Spinal cord (tissue), 9 donors: ENCODE measurements at regions not wholly inside any gene's neighbourhood (a gene's known extent, or its start where the extent isn't known, plus 50 kb on each side); places are given as distances from the start of the nearest gene placed in this dataset.

ENCODE experiments used
- DNase-seq, 6 donors: peaks; one replicate each; pipeline versions ENCODE4 v3.0.0 to v3.0.0-alpha.2; 2013 to 2015; ENCODE audit warnings: low spot score in 6 of 6, low read depth in 4 of 6
- H3K27ac ChIP-seq: one replicate; pipeline ENCODE4 v1.5.1; 2013; ENCODE audit warnings: low read depth, low read length, control low read depth
- H3K27me3 ChIP-seq: one replicate; pipeline ENCODE4 v1.6.1; 2013; ENCODE audit warnings: low read length; ENCODE audit not compliant: control insufficient read depth, insufficient read depth
- H3K36me3 ChIP-seq: one replicate; pipeline ENCODE4 v1.6.1; 2013; ENCODE audit warnings: low read length; ENCODE audit not compliant: control insufficient read depth, insufficient read depth
- H3K4me1 ChIP-seq: one replicate; pipeline ENCODE4 v1.6.1; 2013; ENCODE audit warnings: low read length; ENCODE audit not compliant: control insufficient read depth, insufficient read depth
- H3K4me3 ChIP-seq: one replicate; pipeline ENCODE4 v1.5.1; 2013; ENCODE audit warnings: low read depth, low read length, control low read depth
- H3K9me3 ChIP-seq: one replicate; pipeline ENCODE4 v1.6.1; 2013; ENCODE audit warnings: low read length; ENCODE audit not compliant: control insufficient read depth, insufficient read depth
- WGBS: methylation state at CpG from one replicate; pipeline ENCODE4 v1.1.5; 2013; ENCODE audit warnings: missing lambda C conversion rate; ENCODE audit not compliant: insufficient coverage; 5-methylcytosine and 5-hydroxymethylcytosine counted together
- donor health status: healthy.

DNA sequence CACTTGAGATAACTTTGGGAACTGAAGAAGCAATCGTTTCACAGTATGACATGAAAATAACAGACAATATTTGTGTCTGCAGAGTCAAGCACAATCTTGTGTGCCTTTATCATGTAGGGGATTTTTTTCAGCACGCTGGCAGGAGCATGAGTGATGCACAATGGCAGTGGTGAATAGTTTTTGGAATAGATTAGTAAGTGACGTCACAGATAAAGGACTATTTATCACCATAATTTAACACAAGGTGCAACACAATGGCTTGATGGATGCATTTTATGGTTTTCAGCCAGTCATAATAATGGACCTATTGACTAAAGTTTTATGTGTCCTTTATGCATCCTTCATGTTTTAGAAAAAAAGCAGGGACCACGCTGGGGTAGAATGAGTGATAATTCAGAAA is 559.8 kb upstream of the FANCL start:
- 33% methylated on average over 1 of the region's 4 CpGs for WGBS
- Histone ChIP-seq H3K9me3 (no peaks in the 10 kb centered on the region), H3K4me3 (no peak overlapping the region), H3K36me3 (no peaks in the 10 kb centered on the region), H3K27me3 (no peaks in the 10 kb centered on the region), H3K27ac (no peak overlapping the region), H3K4me1 (no peaks in the 10 kb centered on the region)
- peak in 1 of 6 donors; percentile 47 for DNase-seq

DNA sequence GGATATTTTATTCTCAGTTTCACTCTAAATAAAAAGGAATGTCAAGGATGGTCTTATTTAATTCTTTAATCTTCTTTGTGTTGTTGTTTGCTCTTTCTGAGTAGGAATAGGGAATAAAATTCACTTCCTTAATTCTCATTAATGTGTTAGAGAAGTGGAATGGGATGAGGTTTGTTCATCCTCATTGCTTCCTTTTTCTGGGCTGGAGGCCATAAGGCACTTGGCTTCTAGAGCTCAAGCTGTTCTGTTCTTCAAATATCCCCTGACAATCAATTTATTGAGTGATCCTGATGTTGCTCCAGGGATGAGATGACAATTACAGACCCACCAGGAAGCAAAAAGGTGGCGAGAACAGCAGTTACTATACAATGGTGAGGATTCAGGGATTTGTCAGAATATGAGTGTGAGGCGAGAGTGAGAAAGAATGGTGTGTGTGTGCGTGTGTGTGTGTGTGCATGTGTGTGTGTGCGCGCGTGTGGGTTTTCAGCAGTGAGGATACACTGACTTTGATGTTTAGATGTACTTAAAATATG is 557.6 kb upstream of the FANCL start:
- DNase-seq: peak in 3 of 6 donors; percentile 9 to 78 (median 35)
- H3K27ac ChIP-seq: no peak overlapping the region
- H3K9me3 ChIP-seq: no peaks in the 10 kb centered on the region
- no peaks in the 10 kb centered on the region for H3K4me1 ChIP-seq
- H3K36me3 ChIP-seq: no peaks in the 10 kb centered on the region
- H3K4me3 ChIP-seq: no peak overlapping the region
- no peaks in the 10 kb centered on the region for H3K27me3 ChIP-seq
- WGBS: 61% methylated on average over 2 of the region's 6 CpGs

DNA sequence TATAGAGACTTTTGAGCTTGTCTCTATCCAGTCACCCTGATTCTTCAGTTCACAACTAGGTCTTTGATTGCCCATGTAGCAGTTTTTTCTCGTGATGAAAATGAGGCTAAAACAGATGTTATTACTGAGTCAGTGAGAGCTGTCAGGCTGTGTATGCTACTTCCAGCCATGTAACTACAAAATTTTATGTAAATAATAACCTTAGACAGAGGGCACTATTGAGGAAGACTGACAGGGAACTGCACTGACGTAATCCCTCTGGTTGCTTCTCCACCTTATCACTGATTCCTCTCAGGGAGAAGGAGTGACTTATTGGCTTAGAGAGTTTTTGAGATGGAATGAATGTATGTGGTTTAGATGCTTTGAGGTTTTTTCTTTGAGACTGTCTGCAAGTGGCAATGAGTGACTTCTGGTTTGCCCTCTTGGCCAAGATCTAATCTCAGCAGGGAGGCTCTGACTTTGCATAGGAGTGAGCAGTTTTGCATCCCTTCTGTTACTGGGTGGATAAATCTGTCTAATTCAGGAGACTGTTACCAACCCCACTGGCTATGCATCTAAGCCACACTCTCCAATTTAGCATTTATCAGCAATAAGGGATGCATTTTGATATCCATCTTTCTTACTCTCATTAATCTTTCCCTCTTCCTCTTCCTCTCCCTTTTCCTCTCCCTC is 555.2 kb upstream of the FANCL start:
- Histone ChIP-seq H3K27ac (no peak overlapping the region), H3K4me3 (no peak overlapping the region), H3K27me3 (no peaks in the 10 kb centered on the region), H3K36me3 (no peaks in the 10 kb centered on the region), H3K4me1 (no peaks in the 10 kb centered on the region), H3K9me3 (no peaks in the 10 kb centered on the region)
- WGBS: no CpG with 5 or more reads among the region's 2 CpGs
- DNase-seq: no peak

DNA sequence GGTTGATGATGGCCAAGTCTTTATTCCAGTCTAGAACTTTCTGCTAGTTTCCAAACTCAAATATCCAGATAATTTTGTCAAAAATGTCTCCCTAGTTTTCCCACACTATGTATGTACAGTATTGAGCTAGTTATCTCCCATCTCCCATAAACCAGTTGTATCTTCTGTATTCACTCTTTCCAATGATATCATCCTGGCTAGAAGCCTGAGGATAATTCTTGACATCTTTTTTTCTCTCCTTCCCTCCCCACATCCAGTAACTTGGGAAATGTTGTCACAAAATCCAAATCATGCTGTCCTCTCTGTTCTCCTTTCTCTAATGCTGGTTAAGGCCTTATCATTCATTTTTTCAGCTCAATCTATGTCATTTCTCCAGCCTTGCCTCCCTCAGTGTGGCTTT is 553.8 kb upstream of the FANCL start:
- H3K27ac ChIP-seq: no peak overlapping the region
- no peak overlapping the region for H3K4me3 ChIP-seq
- no peak for DNase-seq
- H3K4me1 ChIP-seq: no peaks in the 10 kb centered on the region
- H3K27me3 ChIP-seq: no peaks in the 10 kb centered on the region
- no peaks in the 10 kb centered on the region for H3K9me3 ChIP-seq
- H3K36me3 ChIP-seq: no peaks in the 10 kb centered on the region

DNA sequence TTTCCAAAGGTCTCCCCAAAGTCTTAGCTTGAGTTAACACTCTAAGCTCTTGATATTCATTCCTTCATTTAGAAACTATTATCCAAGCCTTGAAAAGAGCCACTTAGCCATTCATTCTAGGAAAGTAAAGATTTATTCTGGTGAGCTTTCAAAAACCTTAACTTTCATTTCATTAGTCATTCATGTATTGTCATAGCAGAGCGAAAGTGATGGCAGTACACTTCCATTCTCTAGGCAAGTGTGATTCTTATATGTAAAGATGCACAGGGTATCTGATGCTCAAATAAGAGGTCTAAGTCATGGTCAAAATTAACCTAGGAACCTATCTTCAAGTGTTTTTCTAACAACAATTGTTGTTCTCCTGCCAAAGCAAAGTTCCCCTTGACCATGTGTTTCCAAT is 553.0 kb upstream of the FANCL start:
- Histone ChIP-seq H3K9me3 (no peaks in the 10 kb centered on the region), H3K27me3 (no peaks in the 10 kb centered on the region), H3K4me1 (no peaks in the 10 kb centered on the region), H3K27ac (no peak overlapping the region), H3K4me3 (no peak overlapping the region), H3K36me3 (no peaks in the 10 kb centered on the region)
- WGBS: no CpG with 5 or more reads among the region's 1 CpG
- no peak for DNase-seq

DNA sequence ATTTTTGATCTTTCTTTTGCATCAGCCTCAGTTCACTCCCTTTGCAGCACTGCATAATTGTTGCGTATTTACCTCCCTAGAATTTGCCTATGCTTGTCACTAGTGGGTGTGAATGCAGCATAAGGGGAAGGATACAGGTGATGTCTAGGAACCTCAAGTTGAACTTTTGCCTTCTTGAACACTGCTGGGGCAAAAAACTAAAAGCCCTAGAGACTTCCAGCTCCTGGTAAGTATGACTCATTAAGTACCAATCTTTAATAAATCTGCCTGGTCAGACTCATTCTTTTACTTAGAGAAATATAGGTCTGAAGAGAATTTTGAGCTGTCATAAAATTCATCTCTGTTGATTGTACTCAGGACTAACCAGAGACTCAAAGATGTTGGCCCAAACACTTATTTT is 547.3 kb upstream of the FANCL start:
- no CpG with 5 or more reads among the region's 1 CpG for WGBS

DNA sequence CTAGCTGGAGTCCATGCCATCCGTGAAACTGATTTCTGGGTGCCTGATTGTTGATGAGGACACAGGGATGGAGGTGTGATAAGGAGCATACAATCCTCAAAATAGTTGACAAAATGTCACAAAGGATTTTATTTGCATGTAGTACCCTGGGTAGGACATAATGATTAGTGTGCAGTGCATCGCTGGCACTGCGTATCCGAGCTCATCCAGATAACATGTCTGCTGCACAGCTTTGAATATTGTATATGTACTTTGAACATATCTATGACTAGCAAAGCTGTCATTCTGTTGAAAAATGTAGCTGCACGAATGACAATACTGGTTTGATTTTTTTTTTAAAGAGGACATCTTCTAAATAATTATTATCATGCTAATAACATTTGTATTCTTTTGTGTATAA is 529.7 kb upstream of the FANCL start:
- DNase-seq: peak in 2 of 6 donors; percentile 49 to 80
- no peaks in the 10 kb centered on the region for H3K4me1 ChIP-seq

More for the DNA sequence above, 547.3 kb upstream of the FANCL start:
- H3K4me3 ChIP-seq: no peak overlapping the region
- no peaks in the 10 kb centered on the region for H3K36me3 ChIP-seq
- H3K9me3 ChIP-seq: no peaks in the 10 kb centered on the region
- no peaks in the 10 kb centered on the region for H3K27me3 ChIP-seq
- H3K27ac ChIP-seq: no peak overlapping the region
- no peaks in the 10 kb centered on the region for H3K4me1 ChIP-seq
- no peak for DNase-seq

DNA sequence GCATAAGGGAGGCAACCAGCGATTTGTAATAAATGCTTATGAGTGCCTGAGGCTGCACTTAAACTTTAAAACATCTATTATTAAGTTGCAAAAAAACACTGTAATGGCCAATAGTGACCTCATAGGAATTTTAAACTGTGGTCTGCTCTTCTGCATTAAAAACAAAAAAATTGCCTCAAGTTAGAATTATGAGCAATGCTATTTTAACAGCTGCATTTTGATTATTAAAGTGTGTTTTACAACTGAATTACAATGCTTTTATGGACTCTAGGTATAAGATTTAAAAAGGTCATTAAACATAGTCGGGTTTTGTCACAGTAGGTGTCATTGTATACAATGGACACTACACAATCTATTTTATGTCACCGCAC is 528.7 kb upstream of the FANCL start:
- Histone ChIP-seq H3K36me3 (no peaks in the 10 kb centered on the region), H3K4me1 (no peaks in the 10 kb centered on the region), H3K9me3 (no peaks in the 10 kb centered on the region), H3K27ac (no peak overlapping the region), H3K4me3 (no peak overlapping the region), H3K27me3 (peaks cover 3% of the 10 kb centered on the region)
- WGBS: no CpG with 5 or more reads among the region's 3 CpGs
- DNase-seq: no peak

More for the DNA sequence above, 529.7 kb upstream of the FANCL start:
- H3K36me3 ChIP-seq: no peaks in the 10 kb centered on the region
- H3K27me3 ChIP-seq: peaks cover 3% of the 10 kb centered on the region
- no peak overlapping the region for H3K4me3 ChIP-seq
- H3K27ac ChIP-seq: no peak overlapping the region
- no peaks in the 10 kb centered on the region for H3K9me3 ChIP-seq
- 50% methylated on average over 1 of the region's 5 CpGs for WGBS

DNA sequence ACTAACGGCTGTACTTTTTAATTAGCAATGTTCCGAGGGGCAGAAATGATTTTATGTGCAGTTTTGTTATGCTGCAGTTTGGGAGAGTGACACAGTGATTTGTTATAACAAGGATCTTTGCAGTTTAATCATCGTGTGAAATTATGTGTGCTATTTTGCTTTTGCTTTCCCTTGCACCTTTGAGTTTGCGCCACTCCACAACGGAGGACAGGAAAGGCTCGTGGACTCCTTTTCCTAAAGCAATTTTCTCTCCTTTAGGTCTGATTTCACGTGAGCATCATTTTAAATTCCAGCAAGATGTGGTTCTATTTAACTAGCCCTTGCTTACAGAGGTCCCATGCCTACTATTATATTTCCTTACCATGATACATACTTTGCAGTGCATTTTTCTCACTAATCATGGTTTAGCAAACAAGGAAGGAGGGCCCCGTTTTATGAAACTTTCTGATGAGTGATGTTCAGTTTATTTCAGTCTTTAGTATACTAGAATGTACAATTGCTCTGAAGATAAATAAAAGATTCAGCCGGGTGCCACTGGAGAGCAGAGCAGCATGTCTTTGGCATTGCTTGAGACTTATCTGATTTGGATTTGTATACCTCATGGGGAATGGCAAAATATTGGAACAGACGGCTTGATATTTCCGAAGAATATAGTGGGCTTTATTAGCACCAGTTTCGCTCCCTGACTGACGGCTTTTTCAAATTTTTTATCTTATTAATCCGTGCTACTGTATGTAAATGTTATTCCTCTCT is 528.2 kb upstream of the FANCL start:
- Histone ChIP-seq H3K27ac (no peak overlapping the region), H3K27me3 (peaks cover 3% of the 10 kb centered on the region), H3K9me3 (no peaks in the 10 kb centered on the region), H3K4me3 (no peak overlapping the region), H3K36me3 (no peaks in the 10 kb centered on the region), H3K4me1 (no peaks in the 10 kb centered on the region)
- peak in 2 of 6 donors; percentile 45 to 86 for DNase-seq
- 69% methylated on average over 5 of the region's 14 CpGs for WGBS

DNA sequence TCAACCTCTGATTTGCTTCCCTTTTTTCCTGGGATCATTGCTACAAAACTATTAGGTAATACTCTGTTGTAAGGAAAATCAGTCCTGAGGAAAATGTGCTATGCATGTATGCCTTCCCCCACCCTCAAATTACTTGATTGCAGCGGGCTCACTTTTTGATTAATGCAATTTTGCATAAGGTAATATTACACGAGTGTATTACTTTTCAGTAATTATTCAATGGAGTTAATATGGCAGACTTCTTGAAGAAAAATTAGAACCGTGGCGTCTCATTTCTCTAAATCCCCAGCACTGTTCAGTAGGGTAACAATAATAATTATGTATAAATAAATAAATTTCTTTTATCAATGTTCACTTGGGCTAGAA is 527.6 kb upstream of the FANCL start:
- Histone ChIP-seq H3K36me3 (no peaks in the 10 kb centered on the region), H3K4me1 (no peaks in the 10 kb centered on the region), H3K27ac (no peak overlapping the region), H3K9me3 (no peaks in the 10 kb centered on the region), H3K27me3 (peaks cover 3% of the 10 kb centered on the region), H3K4me3 (no peak overlapping the region)
- WGBS: no CpG with 5 or more reads among the region's 4 CpGs
- peak in 1 of 6 donors; percentile 79 for DNase-seq
